ENCODE measurements at regions not wholly inside any gene's neighbourhood (a gene's known extent, or its start where the extent isn't known, plus 50 kb on each side); places are given as distances from the start of the nearest gene placed in this dataset.
A peak's percentile ranks its signal among the peaks of the same experiment; 100 is the strongest.
"Not testable (repeated sequence)": the region's sequence is repeated elsewhere in the genome, so short reads cannot be mapped to it uniquely, and the experiment has no call there.

DNA sequence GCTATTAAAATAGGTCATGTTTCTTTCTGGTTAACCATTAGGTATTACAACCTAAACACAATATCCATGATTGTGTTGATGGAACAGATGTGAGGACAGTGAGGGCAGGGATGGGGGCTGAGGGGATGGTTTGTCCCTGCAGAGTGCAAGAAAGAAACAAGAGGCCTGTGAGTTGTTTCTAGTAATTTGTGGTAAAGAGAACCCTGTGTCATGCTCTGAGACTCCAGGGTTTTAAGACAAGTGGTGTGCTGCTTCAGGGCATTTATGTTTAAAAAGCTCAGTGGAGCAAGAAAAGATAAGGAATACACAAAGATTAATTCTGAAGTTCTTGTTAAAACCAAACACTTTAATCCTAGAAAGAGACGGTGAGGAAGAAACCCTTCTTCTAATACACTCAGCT is 656.5 kb downstream of the TLE1 start:
- H3K27ac ChIP-seq: no peak overlapping the region
- H3K27me3 ChIP-seq: no peaks in the 10 kb centered on the region
- no peak overlapping the region for H3K4me3 ChIP-seq
- peak overlapping the region; percentile 43 for H3K4me2 ChIP-seq
- H4K20me1 ChIP-seq: no peaks in the 10 kb centered on the region
- H3K9ac ChIP-seq: peak overlapping the region; percentile 15; the same call in 1 of the 2 replicates
- no peak for TF ChIP-seq Cebpa-rat (IDR thresholded peaks at IDR 0.05)
- peaks cover 7% of the 10 kb centered on the region; the same call in 1 of the 2 replicates for H3K9me3 ChIP-seq
- H3K4me1 ChIP-seq: peaks cover 47% of the 10 kb centered on the region
- no peaks in the 10 kb centered on the region for H3K36me3 ChIP-seq

GRCh38 chr9:81032030-81032572 is 657.2 kb downstream of the TLE1 start:
- Histone ChIP-seq H3K4me3 (no peak overlapping the region), H3K27ac (no peak overlapping the region), H3K36me3 (no peaks in the 10 kb centered on the region), H3K4me1 (peaks cover 47% of the 10 kb centered on the region), H3K27me3 (no peaks in the 10 kb centered on the region), H4K20me1 (no peaks in the 10 kb centered on the region), H3K4me2 (peak overlapping the region; percentile 43), H3K9me3 (peaks cover 7% of the 10 kb centered on the region; the same call in 1 of the 2 replicates), H3K9ac (no peak overlapping the region)
- TF ChIP-seq Cebpa-rat (IDR thresholded peaks at IDR 0.05): no peak

- H3K27ac ChIP-seq: no peak overlapping the region
- no peak overlapping the region; the same call in 1 of the 2 replicates for H3K4me2 ChIP-seq
- no peaks in the 10 kb centered on the region for H4K20me1 ChIP-seq
- no peak overlapping the region for H3K4me3 ChIP-seq
- H3K9me3 ChIP-seq: peaks cover 7% of the 10 kb centered on the region; the same call in 1 of the 2 replicates
- peaks cover 47% of the 10 kb centered on the region for H3K4me1 ChIP-seq
- H3K36me3 ChIP-seq: no peaks in the 10 kb centered on the region
- no peak overlapping the region for H3K9ac ChIP-seq
- no peak for TF ChIP-seq Cebpa-rat (IDR thresholded peaks at IDR 0.05)
- H3K27me3 ChIP-seq: no peaks in the 10 kb centered on the region
Observed at GRCh38 chr9:81031422-81032029, 657.8 kb downstream of the TLE1 start.

- Histone ChIP-seq H3K27me3 (no peaks in the 10 kb centered on the region), H3K9me3 (peaks cover 7% of the 10 kb centered on the region; the same call in 1 of the 2 replicates), H3K36me3 (no peaks in the 10 kb centered on the region), H3K4me3 (no peak overlapping the region), H3K4me2 (no peak overlapping the region), H3K9ac (no peak overlapping the region), H3K27ac (no peak overlapping the region), H3K4me1 (peaks cover 33% of the 10 kb centered on the region), H4K20me1 (no peaks in the 10 kb centered on the region)
- TF ChIP-seq Cebpa-rat (IDR thresholded peaks at IDR 0.05): no peak
Observed at GRCh38 chr9:81030027-81030426, 659.3 kb downstream of the TLE1 start.

DNA sequence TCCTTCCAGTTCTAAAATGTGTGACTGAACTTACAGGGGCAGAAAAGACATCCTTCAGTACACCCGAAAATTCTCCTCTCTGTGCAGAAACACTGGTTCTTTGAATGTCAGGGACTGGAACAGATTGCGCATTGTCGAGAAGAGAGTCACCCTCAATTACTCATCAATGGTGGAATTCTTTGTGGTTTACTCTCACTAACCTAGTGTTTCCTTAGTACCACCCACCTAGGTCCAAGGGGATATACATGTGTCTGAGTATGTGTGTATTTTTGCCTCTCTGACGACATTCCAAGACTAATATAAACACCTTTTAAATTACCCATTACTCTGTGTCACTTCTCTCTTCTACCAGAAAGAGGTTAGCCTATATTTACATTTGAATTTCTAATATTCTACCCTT is 660.8 kb downstream of the TLE1 start:
- H4K20me1 ChIP-seq: no peaks in the 10 kb centered on the region
- H3K9ac ChIP-seq: no peak overlapping the region
- H3K27me3 ChIP-seq: no peaks in the 10 kb centered on the region
- no peak overlapping the region for H3K4me3 ChIP-seq
- peaks cover 7% of the 10 kb centered on the region; the same call in 1 of the 2 replicates for H3K9me3 ChIP-seq
- H3K27ac ChIP-seq: no peak overlapping the region
- H3K4me2 ChIP-seq: no peak overlapping the region
- H3K36me3 ChIP-seq: no peaks in the 10 kb centered on the region
- no peak for TF ChIP-seq Cebpa-rat (IDR thresholded peaks at IDR 0.05)
- peaks cover 17% of the 10 kb centered on the region for H3K4me1 ChIP-seq

DNA sequence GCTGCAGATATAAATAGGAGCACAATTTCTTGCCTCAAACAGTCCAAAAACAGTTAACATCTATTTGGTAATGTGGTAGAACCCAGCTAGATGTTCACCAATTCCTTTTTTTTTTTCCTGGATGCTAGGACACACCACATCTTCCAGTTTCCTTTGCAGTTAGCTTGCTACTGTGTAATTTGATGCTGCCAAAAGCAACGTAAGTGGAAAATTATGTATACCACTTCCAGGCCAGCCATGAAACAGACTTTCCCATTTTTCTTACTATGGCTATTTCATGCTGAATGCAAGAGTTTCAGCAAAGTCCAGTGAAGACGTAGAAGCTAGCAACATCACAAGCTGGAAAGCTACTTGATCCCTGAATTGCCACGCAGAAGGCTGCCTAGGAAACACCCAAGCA is 667.2 kb downstream of the TLE1 start:
- no peaks in the 10 kb centered on the region for H4K20me1 ChIP-seq
- H3K9ac ChIP-seq: no peak overlapping the region
- H3K27ac ChIP-seq: no peak overlapping the region
- H3K4me1 ChIP-seq: no peaks in the 10 kb centered on the region
- H3K9me3 ChIP-seq: no peaks in the 10 kb centered on the region
- H3K4me3 ChIP-seq: no peak overlapping the region
- H3K36me3 ChIP-seq: no peaks in the 10 kb centered on the region
- TF ChIP-seq Cebpa-rat (IDR thresholded peaks at IDR 0.05): no peak
- H3K27me3 ChIP-seq: no peaks in the 10 kb centered on the region
- H3K4me2 ChIP-seq: no peak overlapping the region

DNA sequence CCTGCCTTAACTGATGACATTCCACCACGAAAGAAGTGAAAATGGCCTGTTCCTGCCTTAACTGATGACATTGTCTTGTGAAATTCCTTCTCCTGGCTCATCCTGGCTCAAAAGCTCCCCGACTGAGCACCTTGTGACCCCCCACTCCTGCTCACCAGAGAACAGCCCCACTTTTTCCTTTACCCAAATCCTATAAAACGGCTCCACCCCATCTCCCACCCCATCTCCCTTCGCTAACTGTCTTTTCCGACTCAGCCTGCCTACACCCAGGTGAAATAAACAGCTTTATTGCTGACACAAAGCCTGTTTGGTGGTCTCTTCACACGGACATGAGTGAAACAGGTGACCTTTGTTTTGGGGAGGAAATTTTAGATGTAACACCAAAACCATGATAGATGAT is 674.4 kb downstream of the TLE1 start:
- not testable (repeated sequence) for H3K9me3 ChIP-seq, H4K20me1 ChIP-seq, H3K4me3 ChIP-seq, H3K4me2 ChIP-seq, H3K27ac ChIP-seq, H3K27me3 ChIP-seq, H3K9ac ChIP-seq, H3K36me3 ChIP-seq, H3K4me1 ChIP-seq

DNA sequence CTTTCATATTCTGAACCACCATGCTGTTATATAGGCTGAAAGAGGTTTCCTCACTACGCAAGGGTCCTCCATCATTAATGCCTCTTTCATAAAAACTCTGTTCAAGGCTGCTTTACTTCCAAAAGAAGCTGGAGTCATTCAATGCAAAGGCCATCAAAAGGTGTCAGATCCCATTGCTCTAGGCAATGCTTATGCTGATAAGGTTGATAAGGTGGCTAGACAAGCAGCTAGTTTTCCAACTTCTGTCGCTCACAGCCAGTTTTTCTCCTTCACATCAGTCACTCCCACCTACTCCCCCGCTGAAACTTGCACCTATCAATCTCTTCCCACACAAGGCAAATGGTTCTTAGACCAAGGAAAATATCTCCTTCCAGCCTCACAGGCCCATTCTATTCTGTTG is 676.2 kb downstream of the TLE1 start:
- H3K36me3 ChIP-seq, H3K9ac ChIP-seq, H3K27ac ChIP-seq, H3K4me3 ChIP-seq, H4K20me1 ChIP-seq, H3K4me1 ChIP-seq, H3K4me2 ChIP-seq, H3K27me3 ChIP-seq, H3K9me3 ChIP-seq: not testable (repeated sequence)

- H3K36me3 ChIP-seq: no peaks in the 10 kb centered on the region
- peaks cover 11% of the 10 kb centered on the region for H3K4me1 ChIP-seq
- H3K9me3 ChIP-seq: 0 out of 2 replicates have a peak, but pooled peaks cover 6% of the 10 kb centered on the region
- H4K20me1 ChIP-seq: no peaks in the 10 kb centered on the region
- no peak overlapping the region for H3K27ac ChIP-seq
- H3K4me3 ChIP-seq: no peak overlapping the region
- H3K4me2 ChIP-seq: no peak overlapping the region
- no peaks in the 10 kb centered on the region for H3K27me3 ChIP-seq
- no peak overlapping the region for H3K9ac ChIP-seq
- no peak for TF ChIP-seq Cebpa-rat (IDR thresholded peaks at IDR 0.05)
Observed at GRCh38 chr9:81002906-81003305, 686.4 kb downstream of the TLE1 start.

DNA sequence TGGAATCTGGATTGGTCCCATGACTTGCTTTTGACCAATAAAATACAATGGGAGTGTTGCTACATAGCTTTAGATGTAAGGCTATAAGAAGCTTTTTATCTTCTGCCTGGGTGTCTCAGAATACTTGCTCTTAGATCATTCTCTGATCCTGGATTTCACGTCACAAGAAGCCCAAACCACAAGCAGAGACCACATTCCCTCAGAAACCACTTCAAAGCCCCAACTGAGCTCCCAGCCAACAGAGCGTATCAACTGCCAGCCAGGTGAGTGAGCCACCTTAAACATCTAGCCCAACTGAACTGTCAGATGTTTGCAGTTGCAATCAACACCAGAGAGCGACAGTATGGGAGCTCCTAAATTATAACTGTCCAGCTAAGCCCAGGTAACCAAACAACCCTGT is 687.1 kb downstream of the TLE1 start:
- H3K9ac ChIP-seq: no peak overlapping the region
- peak overlapping the region; percentile 61 for H3K4me2 ChIP-seq
- H3K36me3 ChIP-seq: no peaks in the 10 kb centered on the region
- 0 out of 2 replicates have a peak, but pooled peaks cover 6% of the 10 kb centered on the region for H3K9me3 ChIP-seq
- H3K4me1 ChIP-seq: peaks cover 11% of the 10 kb centered on the region
- TF ChIP-seq Cebpa-rat (IDR thresholded peaks at IDR 0.05): no peak
- H3K27me3 ChIP-seq: no peaks in the 10 kb centered on the region
- H3K4me3 ChIP-seq: no peak overlapping the region
- H4K20me1 ChIP-seq: no peaks in the 10 kb centered on the region
- H3K27ac ChIP-seq: no peak overlapping the region

Data from BLaER1 (cell line).